Activated CD4-positive, CD25-positive, alpha-beta regulatory T cell (primary cell): ENCODE measurements at regions not wholly inside any gene's neighbourhood (a gene's known extent, or its start where the extent isn't known, plus 50 kb on each side); places are given as distances from the start of the nearest gene placed in this dataset.

Source experiments
- DNase-seq, 4 experiments: peaks; one replicate each; lab custom pipeline; 2025; lab: John Stamatoyannopoulos, UW

DNA sequence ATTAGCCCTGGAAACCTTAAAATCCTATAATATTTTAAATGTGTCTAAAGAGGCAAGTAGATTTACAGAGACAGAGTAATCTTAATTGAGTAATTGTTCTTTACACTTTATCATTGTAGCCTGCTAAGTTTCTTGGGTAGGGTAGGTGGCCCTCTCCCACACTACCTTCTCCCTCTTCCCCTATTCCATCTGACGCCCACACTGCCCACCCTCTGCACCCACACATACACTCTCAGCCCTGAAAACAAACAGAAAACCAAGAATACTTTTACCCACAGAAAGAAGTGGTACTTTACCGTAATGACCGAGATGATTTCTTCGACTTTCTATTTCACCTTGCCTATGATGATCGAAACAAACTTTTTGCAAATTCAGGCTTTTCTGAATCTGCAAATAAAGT, 320.4 kb upstream of the OBI1 start:
- no peak for DNase-seq

DNA sequence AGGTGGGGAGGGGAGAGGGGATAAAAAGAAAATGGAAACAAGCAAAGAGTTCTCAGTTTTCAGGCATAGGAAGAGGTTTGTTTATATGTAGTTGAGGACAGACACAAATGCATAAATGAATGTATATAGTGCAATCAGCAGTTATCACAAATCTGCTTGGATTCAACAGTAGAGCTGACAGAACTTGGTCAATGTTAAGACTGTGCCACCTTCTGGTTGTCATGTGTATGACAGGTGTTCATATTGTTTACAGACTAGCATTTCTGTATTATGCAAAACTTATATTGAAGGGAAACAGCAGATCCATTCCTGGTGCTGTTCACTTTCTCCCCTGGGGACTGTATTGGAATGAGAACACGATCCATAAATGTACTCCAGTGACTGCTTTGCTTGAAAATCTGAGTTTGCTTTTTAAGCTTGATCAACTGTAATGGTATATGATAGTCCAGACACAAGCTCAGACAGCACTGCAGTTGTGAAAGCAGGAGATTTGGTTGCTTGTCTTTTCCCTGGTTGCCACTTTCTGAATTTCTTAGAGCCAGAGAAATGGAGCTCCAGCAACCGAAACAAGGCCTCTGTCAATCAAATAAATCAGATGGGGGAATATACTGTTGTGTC, 319.5 kb upstream of the OBI1 start:
- DNase-seq, result peak in 1 of 4 experiments; percentile 0

DNA sequence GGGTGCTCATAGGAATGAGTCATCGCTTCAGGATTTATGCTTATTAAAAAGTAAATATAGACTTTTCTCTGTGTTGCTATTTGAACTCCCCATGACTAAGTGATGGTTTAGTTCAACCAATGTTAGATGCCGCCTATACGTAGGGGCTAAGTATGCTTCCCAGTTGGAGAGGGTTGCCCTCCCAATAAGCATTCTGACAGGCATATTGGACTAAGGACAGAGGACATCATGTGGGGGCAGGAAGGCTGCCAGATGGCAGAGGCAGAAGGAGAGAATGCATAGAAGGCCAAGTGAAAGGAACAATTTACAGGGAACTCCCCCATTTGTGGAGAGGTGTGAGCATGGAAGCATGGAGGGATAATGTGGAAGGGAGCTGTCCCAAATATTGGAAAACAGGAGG, 318.4 kb upstream of the OBI1 start:
- DNase-seq, result no peak

DNA sequence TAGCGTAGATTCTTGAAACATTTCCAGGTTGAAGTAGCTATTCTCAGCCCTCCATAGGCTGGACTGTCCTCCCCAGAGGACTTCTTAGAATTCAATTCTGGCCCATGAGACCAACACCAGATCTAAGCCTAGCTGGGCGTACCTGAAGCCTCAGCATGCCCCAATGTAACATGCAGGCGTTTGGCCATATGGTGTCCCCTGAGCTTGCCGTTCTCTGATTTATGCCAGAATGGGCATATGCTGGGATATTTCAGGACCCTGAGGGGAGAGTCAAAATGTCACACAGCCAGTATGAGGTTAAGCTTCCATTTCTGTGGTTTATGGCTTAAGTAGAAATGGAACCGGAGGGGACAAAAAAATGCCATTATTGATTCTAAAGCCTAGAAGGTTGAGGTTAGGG, 317.7 kb upstream of the OBI1 start:
- no peak for DNase-seq

DNA sequence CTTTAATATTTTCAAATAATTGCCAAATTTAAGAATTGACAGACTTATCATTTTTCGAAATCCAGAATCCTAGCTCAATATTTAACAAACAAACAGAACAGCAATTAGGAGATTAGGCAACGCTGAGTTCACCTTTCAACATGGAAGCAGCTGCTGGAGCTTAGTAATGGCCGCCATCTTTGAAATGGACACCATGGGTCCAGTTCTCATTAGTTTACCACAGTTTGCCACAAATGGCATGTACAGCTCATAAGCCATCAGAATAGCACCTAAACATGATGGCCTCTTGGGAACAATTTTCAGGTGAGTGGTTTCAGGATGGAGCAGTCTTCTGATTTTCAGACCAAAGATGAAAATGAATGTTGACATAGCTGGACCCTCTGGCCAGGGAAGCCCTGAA, 313.6 kb upstream of the OBI1 start:
- DNase-seq, result no peak

DNA sequence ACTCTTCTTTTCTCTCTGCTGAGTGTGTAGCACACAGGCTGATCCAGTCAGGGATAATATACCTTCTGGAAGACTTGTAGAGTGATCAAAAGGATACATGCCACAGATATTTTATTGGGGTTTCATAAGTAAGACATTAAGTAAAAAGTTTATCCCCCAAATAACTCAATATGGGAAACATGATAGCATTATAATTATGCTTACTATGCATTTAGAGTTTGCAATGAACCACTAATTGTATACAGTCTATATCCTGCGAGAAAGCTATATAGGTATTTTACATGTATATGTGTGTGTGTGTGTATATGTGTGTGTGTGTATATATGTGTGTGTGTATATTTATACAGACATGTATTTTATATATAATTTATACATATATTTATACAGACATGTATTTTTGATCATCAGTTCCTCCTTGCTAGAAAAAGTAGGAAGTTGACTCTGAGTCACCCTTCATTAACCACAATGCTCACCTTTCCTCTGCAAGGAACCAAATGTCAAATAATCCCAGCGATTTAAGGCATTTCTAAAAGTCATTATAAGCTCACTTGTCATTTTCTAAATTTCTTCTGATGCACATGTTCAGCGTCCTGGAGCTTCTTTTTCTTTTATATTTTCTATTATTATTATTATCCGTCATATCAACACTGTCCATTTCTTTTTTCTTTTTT, 312.5 kb upstream of the OBI1 start:
- DNase-seq, result no peak

DNA sequence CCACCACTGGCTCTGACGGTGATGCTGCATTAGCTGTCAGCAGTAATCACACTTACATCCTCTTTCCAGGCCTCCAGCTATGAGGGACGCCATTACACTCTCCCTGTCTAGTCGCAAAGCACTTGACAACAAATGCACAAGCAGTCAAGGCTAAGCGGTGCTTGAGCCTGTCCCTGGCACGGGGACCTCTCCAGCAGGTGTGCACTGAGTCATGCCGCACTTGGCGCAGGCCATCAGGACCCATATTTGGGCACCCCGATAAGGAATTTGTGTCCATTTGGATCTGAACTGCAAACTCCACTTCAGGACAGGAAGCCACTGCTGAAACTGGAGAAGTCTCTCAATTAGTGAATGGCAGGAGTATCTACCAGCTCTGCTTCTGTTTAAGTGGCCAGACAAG, 301.9 kb upstream of the OBI1 start:
- no peak for DNase-seq

DNA sequence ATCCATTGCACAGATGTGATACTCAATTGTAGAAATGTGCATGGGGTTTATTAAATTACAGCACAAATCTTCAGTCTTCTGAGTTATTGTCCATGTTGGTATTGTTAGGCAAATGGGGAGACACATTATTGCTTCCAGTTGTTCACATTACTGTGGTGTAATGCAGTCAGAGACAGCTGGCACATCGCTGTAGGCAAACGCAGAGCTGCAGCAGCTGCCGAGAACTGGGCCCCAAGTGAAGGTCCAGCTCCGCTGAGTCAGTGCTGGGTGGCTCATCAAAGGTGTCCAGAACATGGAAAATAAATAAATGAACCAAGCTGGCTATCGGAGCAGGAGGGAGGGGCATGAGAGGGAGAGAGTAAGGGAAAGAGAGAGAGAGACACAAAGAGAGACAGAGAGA, 299.1 kb upstream of the OBI1 start:
- no peak for DNase-seq

DNA sequence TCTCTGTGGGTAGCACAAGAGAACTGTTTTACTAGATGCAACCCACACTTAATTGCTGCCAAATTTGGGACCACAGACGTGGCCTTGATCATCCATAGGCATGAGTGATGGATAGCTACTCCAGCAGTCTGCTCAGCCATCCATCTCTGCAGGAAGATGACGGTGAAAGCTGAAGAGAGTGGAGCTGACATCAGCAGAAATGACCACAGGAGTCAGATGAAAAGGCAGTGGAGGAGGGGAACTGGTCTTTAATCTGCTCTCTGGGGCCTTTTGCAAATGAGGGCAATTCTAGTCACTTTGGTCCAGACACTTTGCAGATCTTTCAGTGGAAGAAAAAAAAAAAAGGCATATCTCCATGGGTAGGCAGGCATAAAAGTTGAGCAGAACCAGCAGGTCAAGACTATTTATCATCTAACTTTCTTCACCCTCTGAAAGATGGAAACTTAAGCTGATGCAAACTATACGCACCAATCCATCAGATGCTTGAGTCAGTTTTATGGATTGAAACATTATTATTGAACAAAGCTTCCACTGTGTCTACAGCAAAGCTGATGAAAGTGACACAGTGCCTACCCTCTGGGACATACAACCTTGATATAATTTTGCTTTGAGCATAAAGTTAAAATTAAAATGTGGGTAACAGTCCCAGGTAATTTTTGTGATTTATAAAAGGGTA, 281.6 kb upstream of the OBI1 start:
- no peak for DNase-seq

DNA sequence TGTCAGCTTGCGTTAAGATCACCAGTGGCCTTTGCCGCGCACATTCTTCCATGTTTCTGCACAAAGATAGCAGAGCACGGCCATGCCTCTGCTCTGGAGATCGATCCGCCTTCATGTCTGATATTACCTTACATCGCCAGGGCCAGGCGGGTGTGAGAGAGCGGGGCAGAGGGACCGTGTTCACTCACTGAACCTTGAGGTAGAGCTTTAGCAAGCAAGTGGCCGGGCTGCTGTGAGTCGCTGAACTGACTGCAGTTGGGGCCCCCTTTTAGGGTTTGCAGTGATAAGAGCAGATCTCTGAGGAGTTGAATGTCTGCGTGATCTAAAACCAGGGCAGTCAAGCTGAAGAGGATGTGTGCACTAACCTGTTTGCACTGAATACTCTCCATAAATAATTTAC, 275.4 kb upstream of the OBI1 start:
- no peak for DNase-seq

DNA sequence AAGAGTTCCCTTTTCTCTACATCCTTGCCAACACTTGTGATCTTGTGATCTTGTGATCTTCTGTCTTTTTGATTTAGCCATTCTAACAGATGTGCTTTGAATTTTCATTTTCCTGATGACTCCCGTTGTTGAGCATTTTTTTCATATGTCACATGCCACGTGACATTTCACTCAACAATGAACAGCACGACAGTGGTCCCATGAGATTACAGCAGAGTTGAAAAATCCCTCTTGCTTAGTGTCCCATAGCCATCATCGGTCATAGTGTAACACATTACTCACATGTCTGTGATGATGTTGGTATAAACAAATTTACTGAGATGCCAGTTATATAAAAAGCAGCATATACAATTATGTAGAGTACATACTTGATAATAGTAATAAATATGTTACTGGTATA, 256.1 kb upstream of the OBI1 start:
- DNase-seq, result no peak

DNA sequence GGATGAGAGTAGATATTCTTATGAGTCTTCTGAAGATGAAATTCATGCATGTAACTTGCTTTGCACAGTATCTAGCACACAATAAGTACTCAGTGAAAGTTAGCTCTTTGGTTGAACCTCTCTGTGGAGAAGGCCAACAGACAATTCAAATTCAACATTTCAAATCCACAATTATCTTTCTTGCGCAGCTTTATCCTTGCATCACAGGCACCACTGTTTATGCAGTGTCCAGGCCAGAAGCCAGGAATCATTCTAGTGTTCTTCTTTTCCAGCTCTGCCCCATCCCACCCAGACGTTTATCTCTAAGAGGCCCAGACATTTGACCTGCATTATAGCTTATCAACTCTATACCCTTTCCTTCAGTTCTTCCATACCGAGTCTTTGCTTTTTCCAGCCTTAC, 254.7 kb upstream of the OBI1 start:
- DNase-seq, result no peak

DNA sequence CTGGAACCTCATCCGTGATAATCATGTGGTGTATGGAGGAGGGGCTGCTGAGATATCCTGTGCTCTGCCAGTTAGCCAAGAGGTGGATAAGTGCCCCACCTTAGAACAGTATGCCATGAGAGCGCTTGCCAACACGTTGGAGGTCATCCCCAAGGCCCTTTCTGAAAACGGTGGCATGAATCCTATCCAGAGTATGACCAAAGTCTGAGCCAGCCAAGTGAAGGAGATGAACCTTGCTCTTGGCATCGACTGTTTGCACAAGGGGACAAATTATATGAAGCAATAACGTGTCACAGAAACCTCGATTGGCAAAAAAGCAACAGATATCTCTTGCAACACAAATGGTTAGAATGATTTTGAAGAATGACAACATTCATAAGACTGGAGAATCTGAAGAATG, 251.2 kb upstream of the OBI1 start:
- no peak for DNase-seq

DNA sequence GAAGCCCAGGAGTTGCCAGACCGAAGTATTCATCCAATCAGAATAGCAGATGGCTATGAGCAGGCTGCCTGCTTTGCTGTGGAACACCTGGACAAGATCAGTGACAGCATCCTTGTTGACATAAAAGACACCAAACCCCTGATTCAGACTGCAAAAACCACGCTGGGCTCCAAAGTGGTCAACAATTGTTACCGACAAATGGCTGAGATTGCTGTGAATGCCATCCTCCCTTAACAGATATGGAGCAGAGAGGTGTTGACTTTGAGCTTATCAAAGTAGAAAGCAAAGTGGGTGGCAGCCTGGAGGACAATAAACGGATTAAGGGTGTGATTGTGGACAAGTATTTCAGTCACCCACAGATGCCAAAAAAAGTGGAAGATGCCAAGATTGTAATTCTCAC, 250.3 kb upstream of the OBI1 start:
- DNase-seq, result no peak

DNA sequence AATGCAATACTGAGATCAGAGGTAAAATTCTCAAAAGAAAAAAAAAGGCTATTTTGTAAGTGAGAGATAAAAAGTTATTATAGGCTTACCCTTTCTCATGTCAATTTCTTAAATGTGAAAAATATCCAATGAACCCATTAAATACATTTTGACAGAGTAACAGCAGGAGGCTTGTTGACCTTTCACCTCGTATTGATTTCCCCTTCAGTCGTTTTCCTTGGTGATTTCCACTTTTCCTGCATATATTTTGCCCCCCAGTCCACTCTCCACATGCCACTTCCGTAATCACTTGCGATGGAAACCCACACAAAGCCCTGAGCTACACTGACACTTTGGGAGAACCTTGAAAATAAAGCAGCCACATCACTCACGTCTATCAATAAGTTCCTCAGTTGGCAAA, 248.1 kb upstream of the OBI1 start:
- DNase-seq, result no peak

DNA sequence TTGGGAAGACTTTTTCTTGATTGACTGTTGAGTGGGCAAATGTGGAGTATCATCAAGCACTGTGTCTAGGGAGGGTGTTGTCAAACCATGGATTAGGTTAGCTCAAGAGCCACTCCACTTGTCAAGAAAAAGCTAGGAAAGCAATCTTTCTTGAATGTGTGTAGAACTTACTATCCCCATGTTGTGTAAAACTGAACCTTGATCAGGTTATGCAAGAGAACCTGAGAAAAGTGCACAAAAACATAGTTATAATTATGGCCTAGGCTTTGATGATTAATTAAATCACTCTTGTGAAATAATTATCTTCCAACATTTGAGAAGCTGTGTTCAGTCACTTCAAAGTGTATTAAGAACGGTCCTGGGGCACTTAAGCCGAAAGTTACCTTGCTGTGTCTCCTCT, 238.2 kb upstream of the OBI1 start:
- no peak for DNase-seq

DNA sequence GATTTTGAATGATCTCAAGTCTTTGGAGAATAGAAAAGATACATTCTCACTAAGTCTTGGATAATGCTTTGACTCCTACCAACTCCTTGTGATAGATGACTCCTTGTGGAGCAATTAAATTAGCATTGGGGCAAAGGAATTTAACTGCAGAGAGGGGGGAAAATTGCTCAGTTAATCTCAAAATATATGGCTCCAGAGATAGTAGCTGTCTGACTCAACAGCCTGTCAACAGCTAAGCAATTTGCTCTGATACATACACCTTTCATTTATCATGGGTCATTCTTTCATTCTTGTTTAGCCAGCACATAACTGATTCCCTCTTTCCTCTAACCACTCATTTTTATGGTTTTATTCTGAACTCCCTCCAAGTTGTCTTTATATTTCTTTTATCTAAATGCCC, 225.6 kb upstream of the OBI1 start:
- no peak for DNase-seq

DNA sequence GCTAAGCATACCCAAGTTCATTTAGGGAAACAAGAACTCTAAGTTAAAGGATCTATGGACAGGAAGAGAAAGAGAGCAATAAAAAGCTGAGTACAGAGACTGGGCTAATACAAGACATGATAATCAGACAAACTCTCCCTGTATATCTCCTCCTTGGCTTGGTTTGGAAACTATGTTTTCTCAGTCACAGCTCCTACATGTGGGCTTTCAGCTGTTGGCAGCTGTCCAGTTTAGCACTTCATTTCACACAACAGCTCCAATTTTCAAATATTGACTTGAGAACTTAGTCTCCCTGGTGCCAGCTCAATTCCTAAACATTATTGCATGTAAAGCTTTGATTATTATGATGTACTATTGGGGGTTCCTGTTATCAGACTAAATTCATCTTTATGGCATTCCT, 222.8 kb upstream of the OBI1 start:
- DNase-seq, result no peak

DNA sequence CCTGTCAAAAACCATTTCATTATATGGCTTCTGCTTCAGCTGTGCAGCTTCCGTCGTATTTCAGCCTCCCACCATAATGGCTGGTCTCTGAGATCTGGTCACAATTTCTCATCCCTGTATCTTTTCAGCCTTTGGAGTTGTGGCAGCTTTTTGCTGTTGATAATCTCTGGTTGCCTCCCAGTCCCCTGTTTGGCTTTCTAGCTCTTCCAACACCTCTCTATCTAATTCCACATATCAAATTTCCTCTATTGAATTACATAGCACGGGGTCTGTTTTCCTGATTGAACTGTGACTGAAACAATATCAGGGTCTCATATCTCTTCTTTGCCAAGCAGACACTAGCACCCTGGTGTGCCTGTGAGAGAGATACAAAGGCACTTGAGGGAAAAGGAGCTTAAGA, 222.1 kb upstream of the OBI1 start:
- DNase-seq, result no peak

DNA sequence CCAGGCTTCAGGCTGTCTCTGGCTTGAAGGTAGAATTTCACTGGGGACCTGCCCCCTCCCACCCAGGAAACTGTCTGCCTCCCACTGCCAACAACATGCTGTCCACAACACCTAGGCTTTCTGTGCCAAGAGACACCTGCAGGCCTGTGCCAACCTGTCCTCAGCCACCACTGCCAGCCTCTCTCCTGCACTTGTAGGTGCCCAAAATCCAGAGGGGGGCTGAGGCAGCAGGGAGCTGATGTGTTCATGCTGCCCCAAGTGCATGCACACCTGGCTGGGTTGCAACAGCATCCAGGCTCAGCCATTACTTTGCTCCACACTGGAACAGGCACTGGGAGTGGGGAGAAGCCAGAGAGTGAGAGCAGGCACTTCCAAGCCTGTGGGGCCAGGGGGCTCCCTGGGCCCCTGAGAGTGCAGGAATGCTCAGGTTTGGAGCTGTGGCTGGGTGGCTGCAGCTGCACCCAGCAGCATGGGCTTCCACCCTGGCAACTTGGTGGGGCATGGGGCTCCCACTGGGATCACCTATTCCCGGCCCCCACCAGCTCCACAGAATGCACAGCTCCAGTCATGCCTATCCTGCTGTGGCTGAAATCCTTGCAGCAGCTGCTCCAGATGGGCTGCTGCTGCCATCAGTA, 218.1 kb upstream of the OBI1 start:
- DNase-seq, result no peak

DNA sequence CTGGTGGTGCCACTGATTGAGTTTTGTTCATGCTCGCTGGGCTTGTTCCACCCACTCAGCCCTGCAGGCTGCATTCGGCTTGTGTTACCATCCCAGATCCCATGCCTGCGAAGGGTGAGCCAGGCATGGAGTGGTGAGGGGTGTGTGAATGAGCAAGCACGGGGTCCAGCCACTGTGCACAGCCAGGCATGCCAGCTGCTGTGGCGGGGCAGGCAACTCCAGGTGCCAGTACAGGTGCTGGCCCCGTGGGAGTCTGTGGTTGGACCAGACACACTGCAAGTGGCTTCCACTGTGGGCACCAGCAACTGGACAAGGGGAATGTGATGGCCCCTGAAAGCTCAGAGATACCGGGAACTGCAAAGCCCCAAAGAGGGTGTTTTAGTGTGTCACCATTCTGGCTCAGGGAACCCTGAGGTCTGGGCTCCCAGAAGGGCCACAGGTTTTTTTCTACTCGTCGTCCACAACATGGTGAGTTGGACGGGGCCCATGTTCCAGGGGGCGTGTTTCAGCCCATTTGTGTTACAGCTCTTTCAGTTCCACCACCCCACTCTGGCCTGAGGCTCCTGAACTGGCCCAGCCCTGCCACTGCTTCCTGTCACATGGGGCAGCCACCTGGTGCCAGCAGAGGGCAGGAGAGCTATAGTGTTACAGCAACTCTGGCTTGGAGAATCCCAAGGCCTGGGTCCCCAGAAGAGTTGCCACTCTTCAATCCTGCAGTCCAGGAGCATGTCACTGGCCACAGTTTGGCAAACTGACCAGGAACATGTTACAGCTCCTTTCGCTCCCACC, 217.0 kb upstream of the OBI1 start:
- no peak for DNase-seq

DNA sequence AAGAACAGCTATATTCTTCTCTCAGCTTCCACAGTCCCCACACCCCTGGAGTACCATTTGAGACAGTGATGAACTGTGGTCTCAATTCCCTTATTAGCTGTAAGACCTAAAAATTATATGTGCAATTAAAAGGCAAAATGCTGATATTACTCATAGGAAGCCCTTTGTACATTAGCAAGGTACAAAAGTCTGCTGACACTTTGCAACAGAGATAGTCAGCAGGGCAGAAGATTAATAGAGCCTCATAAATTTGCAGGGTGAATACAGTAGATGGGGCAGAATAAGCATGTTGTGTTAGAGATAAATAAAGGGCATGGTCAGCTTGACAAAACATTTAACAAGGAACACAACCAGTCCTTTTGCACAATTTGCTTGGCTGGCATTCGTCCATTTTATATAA, 210.0 kb upstream of the OBI1 start:
- DNase-seq, result no peak

DNA sequence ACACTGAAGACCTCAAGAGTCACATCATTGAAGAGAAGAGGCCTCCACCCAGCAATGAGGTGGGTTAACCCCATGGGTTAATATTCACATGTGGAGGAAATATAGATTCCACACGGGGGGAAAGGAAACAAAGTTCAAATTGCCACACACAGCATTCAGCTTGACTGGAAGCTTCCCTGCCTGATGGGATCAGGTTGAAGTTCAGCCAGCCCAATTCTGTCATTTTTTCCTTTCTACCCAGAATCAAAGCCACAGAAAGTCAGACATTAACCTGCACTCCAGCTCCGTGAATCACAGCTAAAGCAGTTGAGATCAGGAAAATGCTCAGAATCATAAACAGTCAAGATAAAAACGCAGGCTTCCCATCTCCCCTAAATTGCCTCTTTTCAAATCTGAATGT, 208.7 kb upstream of the OBI1 start:
- no peak for DNase-seq
